GM18505 (cell line): ENCODE measurements at regions not wholly inside any gene's neighbourhood (a gene's known extent, or its start where the extent isn't known, plus 50 kb on each side); places are given as distances from the start of the nearest gene placed in this dataset.

Source experiments
- ATAC-seq: cut with Tn5 transposase; IDR thresholded peaks from one replicate; pipeline ENCODE4 v1.9.1; 2021; ENCODE audit not compliant: unreplicated experiment
- POLR2A ChIP-seq: IDR thresholded peaks from 4 replicates; pipeline ENCODE4 v1.6.1; 2011; ENCODE audit warnings: borderline replicate concordance; ENCODE audit not compliant: insufficient read depth, insufficient read length; ENCODE audit errors: extremely low read depth

GRCh38 chr22:17283423-17283822 lies 64.2 kb upstream of the ADA2 start:
- no peak for ATAC-seq
- no peak for TF ChIP-seq POLR2A

GRCh38 chr22:17281440-17281841 lies 62.2 kb upstream of the ADA2 start:
- ATAC-seq, result no peak
- TF ChIP-seq POLR2A, result no peak

DNA sequence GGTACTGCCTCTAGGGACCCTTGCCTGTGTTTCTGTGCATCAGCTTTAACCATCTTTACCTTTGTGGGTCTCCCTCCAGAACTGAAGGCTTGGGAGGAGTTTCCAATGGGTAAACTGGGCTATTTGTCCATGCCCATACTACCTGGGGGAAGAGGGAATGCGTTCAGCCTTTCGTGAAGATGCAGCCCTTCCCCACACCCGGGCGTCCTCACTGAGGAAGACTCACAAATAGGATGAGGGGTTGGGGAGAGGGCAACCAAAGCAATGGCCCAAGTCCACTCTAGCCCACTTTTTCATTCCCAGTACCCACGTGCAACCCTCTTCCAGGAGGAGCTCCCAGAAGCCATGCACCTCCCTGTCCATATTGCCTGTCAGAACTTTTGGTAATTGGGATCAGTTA lies 61.8 kb upstream of the ADA2 start:
- TF ChIP-seq POLR2A, result no peak
- no peak for ATAC-seq

DNA sequence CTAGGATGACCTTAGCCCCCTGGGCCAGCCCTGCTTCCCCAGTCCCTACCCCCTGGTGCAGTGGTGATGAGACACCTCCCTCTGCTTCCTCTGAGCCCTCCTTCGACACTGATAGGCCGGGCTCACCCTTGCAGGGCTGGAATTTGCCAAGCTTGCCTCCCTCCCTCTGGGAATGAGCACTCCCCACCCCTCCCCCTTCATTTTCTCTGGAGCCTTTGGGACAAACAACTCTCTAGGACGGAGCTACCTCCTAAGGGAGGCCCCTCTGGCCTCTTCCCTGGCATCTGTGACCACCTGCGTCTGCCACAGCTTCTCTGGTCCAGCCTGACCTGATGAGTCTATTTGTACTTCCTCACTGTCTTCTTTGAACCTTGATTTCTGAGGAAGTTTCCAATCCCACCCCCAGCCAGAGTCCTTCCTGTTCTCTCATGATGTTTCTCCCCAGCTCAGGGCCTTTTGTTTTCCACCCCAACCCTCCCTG lies 53.3 kb upstream of the ADA2 start:
- TF ChIP-seq POLR2A, result no peak
- ATAC-seq, result no peak

GRCh38 chr22:17271711-17272451 lies 52.6 kb upstream of the ADA2 start:
- no peak for TF ChIP-seq POLR2A
- no peak for ATAC-seq

GRCh38 chr22:17269607-17270261 lies 50.5 kb upstream of the ADA2 start:
- TF ChIP-seq POLR2A, result no peak

GRCh38 chr22:17269224-17269606 lies 50.0 kb upstream of the ADA2 start:
- ATAC-seq, result no peak
- no peak for TF ChIP-seq POLR2A

More at GRCh38 chr22:17269607-17270261, 50.5 kb upstream of the ADA2 start:
- no peak for ATAC-seq
